PC-3 (cell line): ENCODE measurements at regions not wholly inside any gene's neighbourhood (a gene's known extent, or its start where the extent isn't known, plus 50 kb on each side); places are given as distances from the start of the nearest gene placed in this dataset.
"Not testable (repeated sequence)": the region's sequence is repeated elsewhere in the genome, so short reads cannot be mapped to it uniquely, and the experiment has no call there.

Source experiments
- ATAC-seq: fragments of 200-7000 bp; cut with Tn5 transposase; 2 replicates; pipeline ENCODE4 v1.9.1; 2020; ENCODE audit warnings: mild to moderate bottlenecking, moderate library complexity
- BruUV-seq: library from RNA; stranded (reverse); fragments of 400-500 nt; replicated peaks from 2 replicates; lab custom pipeline; 2021; lab: Mats Ljungman, UMichigan
- CTCF ChIA-PET: fragments of 300-600 bp; sonication (Branson Sonifier 250); formaldehyde crosslinking; loops from one replicate; lab custom pipeline; 2022; ENCODE audit warnings: antibody characterized with exemption; lab: Charles Lee
- POLR2A ChIA-PET: fragments of 300-600 bp; sonication (Branson Sonifier 250); formaldehyde crosslinking; loops from one replicate; lab custom pipeline; 2022; ENCODE audit warnings: antibody characterized with exemption; ENCODE audit not compliant: unreplicated experiment; lab: Charles Lee
- DNase-seq: peaks from one replicate; pipeline ENCODE4 v3.0.0-alpha.2; 2015
- H2AFZ ChIP-seq: fragments of 300-600 bp; sonication (generic); 2 replicates; pipeline ENCODE4 v1.6.0; 2016; ENCODE audit warnings: antibody characterized with exemption, low read length
- H3F3A ChIP-seq: fragments of 300-600 bp; sonication (generic); one replicate; pipeline ENCODE4 v1.6.0; 2017; ENCODE audit warnings: antibody characterized with exemption, low read length, control low read depth, mild to moderate bottlenecking; ENCODE audit not compliant: unreplicated experiment
- H3K27ac ChIP-seq: fragments of 300-600 bp; sonication (generic); 2 replicates; pipeline ENCODE4 v1.5.1; 2016; ENCODE audit warnings: mild to moderate bottlenecking, low read length
- H3K27me3 ChIP-seq: fragments of 300-600 bp; sonication (generic); 2 replicates; pipeline ENCODE4 v1.6.1; 2016; ENCODE audit warnings: low read length, mixed read lengths
- H3K36me3 ChIP-seq: fragments of 300-600 bp; sonication (generic); 2 replicates; pipeline ENCODE4 v1.6.1; 2016; ENCODE audit warnings: low read depth, mixed run types, low read length, mixed read lengths
- H3K4me1 ChIP-seq: fragments of 300-600 bp; sonication (generic); 2 replicates; pipeline ENCODE4 v1.5.1; 2016; ENCODE audit warnings: low read length; ENCODE audit not compliant: insufficient read depth
- H3K4me2 ChIP-seq: fragments of 300-600 bp; sonication (generic); 2 replicates; pipeline ENCODE4 v1.6.0; 2016; ENCODE audit warnings: low read length
- H3K4me3 ChIP-seq: fragments of 300-600 bp; sonication (generic); 2 replicates; pipeline ENCODE4 v1.5.1; 2016; ENCODE audit warnings: mild to moderate bottlenecking, low read length, mixed read lengths
- H3K79me2 ChIP-seq: fragments of 300-600 bp; sonication (generic); 2 replicates; pipeline ENCODE4 v1.6.1; 2017; ENCODE audit warnings: low read length, mixed read lengths
- H3K9ac ChIP-seq: fragments of 300-600 bp; sonication (generic); 2 replicates; pipeline ENCODE4 v1.6.0; 2016; ENCODE audit warnings: mild to moderate bottlenecking, low read length
- H3K9me2 ChIP-seq: fragments of 300-600 bp; sonication (generic); replicated peaks from 2 replicates; pipeline ENCODE4 v1.6.1; 2016; ENCODE audit warnings: mixed run types, low read length, mixed read lengths
- H3K9me3 ChIP-seq: fragments of 300-600 bp; sonication (generic); 2 replicates; pipeline ENCODE4 v1.6.1; 2016; ENCODE audit warnings: low read length, mixed read lengths
- H4K20me1 ChIP-seq: fragments of 300-600 bp; sonication (generic); 2 replicates; pipeline ENCODE4 v1.6.1; 2016; ENCODE audit warnings: low read length, mixed read lengths
- EZH2 ChIP-seq: fragments of 300-600 bp; sonication (generic); IDR thresholded peaks from one replicate; pipeline ENCODE4 v1.6.1; 2017; ENCODE audit warnings: antibody characterized with exemption, mild to moderate bottlenecking, low read length; ENCODE audit not compliant: unreplicated experiment
- EZH2phosphoT487 ChIP-seq: fragments of 300-600 bp; sonication (generic); IDR thresholded peaks from 2 replicates; pipeline ENCODE4 v1.6.1; 2018; ENCODE audit warnings: mild to moderate bottlenecking, antibody characterized with exemption, low read length, borderline replicate concordance
- intact Hi-C: fragments of 100-400 bp; cut with micrococcal nuclease; formaldehyde crosslinking; loops from 2 replicates; pipeline ENCODE4 v1.9.0; 2023
- TF ChIP-seq, protein P1 (sequence below): fragments of 300-600 bp; sonication (generic); conservative IDR thresholded peaks from 2 replicates; pipeline ENCODE4 v1.5.1; 2017; ENCODE audit warnings: antibody characterized with exemption, low read depth, mild to moderate bottlenecking, low read length

- peaks cover 40% of the 10 kb centered on the region for H3K4me1 ChIP-seq
- H3F3A ChIP-seq, ATAC-seq, H3K9me2 ChIP-seq, H3K36me3 ChIP-seq, POLR2A ChIA-PET, H3K79me2 ChIP-seq, intact Hi-C loops, BruUV-seq, DNase-seq, H3K4me3 ChIP-seq, H3K9me3 ChIP-seq, H4K20me1 ChIP-seq, H3K27me3 ChIP-seq, H2AFZ ChIP-seq: not testable (repeated sequence)
- H3K9ac ChIP-seq, result peak overlapping the region; percentile 88
- peak overlapping the region; percentile 100 for H3K27ac ChIP-seq
- TF ChIP-seq, protein P1, sequence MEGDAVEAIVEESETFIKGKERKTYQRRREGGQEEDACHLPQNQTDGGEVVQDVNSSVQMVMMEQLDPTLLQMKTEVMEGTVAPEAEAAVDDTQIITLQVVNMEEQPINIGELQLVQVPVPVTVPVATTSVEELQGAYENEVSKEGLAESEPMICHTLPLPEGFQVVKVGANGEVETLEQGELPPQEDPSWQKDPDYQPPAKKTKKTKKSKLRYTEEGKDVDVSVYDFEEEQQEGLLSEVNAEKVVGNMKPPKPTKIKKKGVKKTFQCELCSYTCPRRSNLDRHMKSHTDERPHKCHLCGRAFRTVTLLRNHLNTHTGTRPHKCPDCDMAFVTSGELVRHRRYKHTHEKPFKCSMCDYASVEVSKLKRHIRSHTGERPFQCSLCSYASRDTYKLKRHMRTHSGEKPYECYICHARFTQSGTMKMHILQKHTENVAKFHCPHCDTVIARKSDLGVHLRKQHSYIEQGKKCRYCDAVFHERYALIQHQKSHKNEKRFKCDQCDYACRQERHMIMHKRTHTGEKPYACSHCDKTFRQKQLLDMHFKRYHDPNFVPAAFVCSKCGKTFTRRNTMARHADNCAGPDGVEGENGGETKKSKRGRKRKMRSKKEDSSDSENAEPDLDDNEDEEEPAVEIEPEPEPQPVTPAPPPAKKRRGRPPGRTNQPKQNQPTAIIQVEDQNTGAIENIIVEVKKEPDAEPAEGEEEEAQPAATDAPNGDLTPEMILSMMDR, result 0 out of 2 replicates have a peak, but pooled peaks have one; percentile 28
- peak overlapping the region; percentile 31; the same call in 1 of the 2 replicates for H3K4me2 ChIP-seq
- CTCF ChIA-PET, result interaction anchor here (1.2 kb wide), 1 partner anchor 26 kb away, joined by 4 read pairs; no protein-coding TSS in a partner anchor
Observed at GRCh38 chr10:30696416-30697185, 67.0 kb upstream of the LYZL2 start.

GRCh38 chr10:30695481-30696236, 66.1 kb upstream of the LYZL2 start:
- peak; percentile 96 for ATAC-seq
- H3K9ac ChIP-seq, result peak overlapping the region; percentile 88
- intact Hi-C loops, result not testable (repeated sequence)

GRCh38 chr10:30694518-30695228, 65.1 kb upstream of the LYZL2 start:
- Histone ChIP-seq H3K4me3 (peak overlapping the region; percentile 45; the same call in 1 of the 2 replicates), H4K20me1 (no peaks in the 10 kb centered on the region), H3K4me2 (peak overlapping the region; percentile 81), H3K4me1 (peaks cover 28% of the 10 kb centered on the region), H3K9me2 (no peaks in the 10 kb centered on the region), H3K27ac (peak overlapping the region; percentile 100), H3F3A (peaks cover 9% of the 10 kb centered on the region), H2AFZ (peak overlapping the region; percentile 24; the same call in 1 of the 2 replicates), H3K9me3 (no peaks in the 10 kb centered on the region), H3K36me3 (no peaks in the 10 kb centered on the region), H3K27me3 (no peaks in the 10 kb centered on the region), H3K9ac (peak overlapping the region; percentile 81), H3K79me2 (no peaks in the 10 kb centered on the region)
- ATAC-seq (no peak), DNase-seq (no peak)
- no peak for TF ChIP-seq EZH2
- TF ChIP-seq, protein P1, result no peak
- TF ChIP-seq EZH2phosphoT487, result no peak
- intact Hi-C loops, result no loop called here
- CTCF ChIA-PET, result no interaction called here
- no TSS peak for BruUV-seq
- POLR2A ChIA-PET, result no interaction called here

More at GRCh38 chr10:30695481-30696236, 66.1 kb upstream of the LYZL2 start:
- H2AFZ ChIP-seq, result peak overlapping the region; percentile 24; the same call in 1 of the 2 replicates
- H3K4me3 ChIP-seq, result peak overlapping the region; percentile 45
- H3F3A ChIP-seq, POLR2A ChIA-PET, H3K9me3 ChIP-seq, H4K20me1 ChIP-seq, H3K27me3 ChIP-seq, H3K79me2 ChIP-seq, H3K9me2 ChIP-seq, BruUV-seq, H3K36me3 ChIP-seq: not testable (repeated sequence)
- peak overlapping the region; percentile 81 for H3K4me2 ChIP-seq
- peaks cover 32% of the 10 kb centered on the region for H3K4me1 ChIP-seq
- CTCF ChIA-PET, result interaction anchor here (1.2 kb wide), 1 partner anchor 25 kb away, joined by 4 read pairs; no protein-coding TSS in a partner anchor
- DNase-seq, result peak; percentile 82
- peak overlapping the region; percentile 100 for H3K27ac ChIP-seq
